Panc1 (cell line): ENCODE measurements at regions not wholly inside any gene's neighbourhood (a gene's known extent, or its start where the extent isn't known, plus 50 kb on each side); places are given as distances from the start of the nearest gene placed in this dataset.

Source experiments
- ATAC-seq: fragments of 200-7000 bp; cut with Tn5 transposase; 2 replicates; pipeline ENCODE4 v1.9.1; 2020; ENCODE audit warnings: mild to moderate bottlenecking, moderate library complexity
- BruUV-seq: library from RNA; stranded (reverse); fragments of 400-500 nt; replicated peaks from 2 replicates; lab custom pipeline; 2021; lab: Mats Ljungman, UMichigan
- CTCF ChIA-PET: fragments of 300-600 bp; sonication (Branson Sonifier 250); formaldehyde crosslinking; loops from one replicate; lab custom pipeline; 2022; ENCODE audit warnings: antibody characterized with exemption; lab: Charles Lee
- POLR2A ChIA-PET: fragments of 300-600 bp; sonication (Branson Sonifier 250); formaldehyde crosslinking; loops from one replicate; lab custom pipeline; 2022; ENCODE audit warnings: antibody characterized with exemption; lab: Charles Lee
- DNase-seq: peaks from one replicate; pipeline ENCODE4 v3.0.0-alpha.2; 2010; ENCODE audit warnings: low read depth, low spot score
- H3K27ac ChIP-seq: 2 replicates; pipeline ENCODE4 v1.5.1; 2011; ENCODE audit warnings: mild to moderate bottlenecking, low read length, inconsistent platforms
- H3K27me3 ChIP-seq: fragments of 200-500 bp; sonication (Bioruptor generic); 2 replicates; pipeline ENCODE4 v1.6.0; 2014; ENCODE audit warnings: low read length, inconsistent platforms; ENCODE audit not compliant: control insufficient read depth, insufficient read depth
- H3K36me3 ChIP-seq: fragments of 200-500 bp; sonication (Bioruptor generic); 2 replicates; pipeline ENCODE4 v1.5.1; 2014; ENCODE audit warnings: inconsistent platforms, mild to moderate bottlenecking, low read length, moderate library complexity; ENCODE audit not compliant: control insufficient read depth, insufficient read depth
- H3K4me1 ChIP-seq: 2 replicates; pipeline ENCODE4 v1.5.1; 2011; ENCODE audit warnings: inconsistent platforms, mild to moderate bottlenecking, low read length, moderate library complexity; ENCODE audit not compliant: control insufficient read depth, insufficient read depth
- H3K4me3 ChIP-seq, 2 experiments: 2 replicates each; pipeline ENCODE4 v1.5.1; 2011 to 2012; ENCODE audit warnings: low read depth in 2 of 2, low read length in 2 of 2, mild to moderate bottlenecking in 2 of 2, inconsistent platforms in 1 of 2, moderate library complexity in 1 of 2
- H3K9me3 ChIP-seq: fragments of 200-500 bp; sonication (Bioruptor generic); 2 replicates; pipeline ENCODE4 v1.5.1; 2014; ENCODE audit warnings: low read depth, mild to moderate bottlenecking, inconsistent platforms, low read length, moderate library complexity; ENCODE audit not compliant: control insufficient read depth, insufficient read depth
- CTCF ChIP-seq: fragments of 450-650 bp; IDR thresholded peaks from 2 replicates; pipeline ENCODE4 v1.5.1; 2017; ENCODE audit warnings: mild to moderate bottlenecking
- POLR2AphosphoS5 ChIP-seq: IDR thresholded peaks from 2 replicates; pipeline ENCODE4 v1.6.1; 2012; ENCODE audit warnings: mild to moderate bottlenecking, low read depth, low read length, moderate library complexity
- REST ChIP-seq, 2 experiments: IDR thresholded peaks; 2 replicates each; pipeline ENCODE4 v1.6.1; 2011 to 2012; ENCODE audit warnings: low read depth in 2 of 2, control low read depth in 1 of 2, low read length in 1 of 2, mild to moderate bottlenecking in 1 of 2, moderate library complexity in 1 of 2; ENCODE audit not compliant: insufficient read depth in 1 of 2
- SIN3A ChIP-seq: IDR thresholded peaks from 2 replicates; pipeline ENCODE4 v1.6.1; 2012; ENCODE audit warnings: low read depth, mild to moderate bottlenecking, low read length, moderate library complexity, borderline replicate concordance; ENCODE audit not compliant: insufficient read depth
- TCF7L2 ChIP-seq: IDR thresholded peaks from 2 replicates; pipeline ENCODE4 v1.6.1; 2011; ENCODE audit warnings: mild to moderate bottlenecking, low read depth, low read length, inconsistent platforms
- in situ Hi-C: cut with HindIII; loops from 2 replicates; pipeline ENCODE4 v1.10.0; 2016; ENCODE audit warnings: low sequenced_read_pairs, low pct_unique_long_range_greater_than_20kb
- intact Hi-C: fragments of 100-400 bp; cut with micrococcal nuclease; formaldehyde crosslinking; loops from one replicate; pipeline ENCODE4 v1.10.0; 2022; ENCODE audit not compliant: unreplicated experiment

- ATAC-seq (no peak), DNase-seq (no peak)
- ChIA-PET POLR2A (no interaction called here), CTCF (no interaction called here)
- Histone ChIP-seq H3K4me3 (no peak overlapping the region), H3K27me3 (no peaks in the 10 kb centered on the region), H3K36me3 (no peaks in the 10 kb centered on the region), H3K27ac (no peak overlapping the region), H3K4me1 (no peaks in the 10 kb centered on the region), H3K9me3 (peaks cover 5% of the 10 kb centered on the region; the same call in 1 of the 2 replicates)
- no TSS peak for BruUV-seq
- in situ Hi-C loops = no loop called here
- no peak for TF ChIP-seq TCF7L2
- no peak for TF ChIP-seq SIN3A
- TF ChIP-seq CTCF = no peak
- TF ChIP-seq POLR2AphosphoS5 = no peak
- TF ChIP-seq REST (IDR thresholded peaks at IDR 0.05; ENCODE audit: insufficient read depth in 1 of 2, low read depth in 2 of 2, low read length in 1 of 2) = no peak
- intact Hi-C loops = no loop called here
These were observed 112.8 kb downstream of the DLEU7 start for GRCh38 chr13:50730496-50731351.

GRCh38 chr13:50731400-50731799, 112.1 kb downstream of the DLEU7 start:
- no TSS peak for BruUV-seq
- Histone ChIP-seq H3K4me3 (no peak overlapping the region), H3K9me3 (peaks cover 5% of the 10 kb centered on the region; the same call in 1 of the 2 replicates), H3K36me3 (no peaks in the 10 kb centered on the region), H3K4me1 (no peaks in the 10 kb centered on the region), H3K27ac (no peak overlapping the region), H3K27me3 (no peaks in the 10 kb centered on the region)
- TF ChIP-seq CTCF = no peak
- TF ChIP-seq SIN3A = no peak
- TF ChIP-seq TCF7L2 = no peak
- no peak for TF ChIP-seq POLR2AphosphoS5
- no peak for TF ChIP-seq REST (IDR thresholded peaks at IDR 0.05; ENCODE audit: insufficient read depth in 1 of 2, low read depth in 2 of 2, low read length in 1 of 2)
- POLR2A ChIA-PET = no interaction called here
- ATAC-seq (no peak), DNase-seq (no peak)
- intact Hi-C loops = no loop called here
- in situ Hi-C loops = no loop called here
- CTCF ChIA-PET = no interaction called here
